ENCODE measurements at regions not wholly inside any gene's neighbourhood (a gene's known extent, or its start where the extent isn't known, plus 50 kb on each side); places are given as distances from the start of the nearest gene placed in this dataset.

DNA sequence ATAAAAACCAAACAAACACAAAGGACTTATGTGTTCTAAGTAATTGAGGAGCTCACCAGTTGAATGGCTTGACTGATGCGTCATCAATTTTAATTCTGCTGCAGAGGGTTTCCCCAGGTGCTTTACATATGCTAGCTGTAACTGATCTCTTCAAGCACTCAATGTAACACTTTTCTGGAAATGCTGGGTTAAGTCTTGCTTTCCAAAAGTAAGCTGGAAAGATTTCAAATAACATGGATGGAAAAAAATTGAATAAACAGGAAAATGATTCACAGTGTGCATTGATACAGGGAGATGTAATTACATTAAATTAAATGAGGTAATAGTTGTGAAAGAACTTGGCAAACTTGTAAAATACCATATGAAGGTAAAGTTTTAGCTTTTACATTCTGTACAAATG lies 186.7 kb upstream of the WDFY3 start:
- no peak overlapping the region for H3K4me3 ChIP-seq (ENCODE audit: low read depth, low read length)
- no peaks in the 10 kb centered on the region for H3K36me3 ChIP-seq
- TF ChIP-seq, protein P1, sequence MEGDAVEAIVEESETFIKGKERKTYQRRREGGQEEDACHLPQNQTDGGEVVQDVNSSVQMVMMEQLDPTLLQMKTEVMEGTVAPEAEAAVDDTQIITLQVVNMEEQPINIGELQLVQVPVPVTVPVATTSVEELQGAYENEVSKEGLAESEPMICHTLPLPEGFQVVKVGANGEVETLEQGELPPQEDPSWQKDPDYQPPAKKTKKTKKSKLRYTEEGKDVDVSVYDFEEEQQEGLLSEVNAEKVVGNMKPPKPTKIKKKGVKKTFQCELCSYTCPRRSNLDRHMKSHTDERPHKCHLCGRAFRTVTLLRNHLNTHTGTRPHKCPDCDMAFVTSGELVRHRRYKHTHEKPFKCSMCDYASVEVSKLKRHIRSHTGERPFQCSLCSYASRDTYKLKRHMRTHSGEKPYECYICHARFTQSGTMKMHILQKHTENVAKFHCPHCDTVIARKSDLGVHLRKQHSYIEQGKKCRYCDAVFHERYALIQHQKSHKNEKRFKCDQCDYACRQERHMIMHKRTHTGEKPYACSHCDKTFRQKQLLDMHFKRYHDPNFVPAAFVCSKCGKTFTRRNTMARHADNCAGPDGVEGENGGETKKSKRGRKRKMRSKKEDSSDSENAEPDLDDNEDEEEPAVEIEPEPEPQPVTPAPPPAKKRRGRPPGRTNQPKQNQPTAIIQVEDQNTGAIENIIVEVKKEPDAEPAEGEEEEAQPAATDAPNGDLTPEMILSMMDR (IDR thresholded peaks at IDR 0.05; ENCODE audit: low read depth, low read length) = no peak
- no peak for DNase-seq
- no peaks in the 10 kb centered on the region for H3K27me3 ChIP-seq (ENCODE audit: insufficient read depth, low read depth, severe bottlenecking)
- no peaks in the 10 kb centered on the region for H3K9me3 ChIP-seq (ENCODE audit: severe bottlenecking)
- H3K27ac ChIP-seq = no peak overlapping the region

DNA sequence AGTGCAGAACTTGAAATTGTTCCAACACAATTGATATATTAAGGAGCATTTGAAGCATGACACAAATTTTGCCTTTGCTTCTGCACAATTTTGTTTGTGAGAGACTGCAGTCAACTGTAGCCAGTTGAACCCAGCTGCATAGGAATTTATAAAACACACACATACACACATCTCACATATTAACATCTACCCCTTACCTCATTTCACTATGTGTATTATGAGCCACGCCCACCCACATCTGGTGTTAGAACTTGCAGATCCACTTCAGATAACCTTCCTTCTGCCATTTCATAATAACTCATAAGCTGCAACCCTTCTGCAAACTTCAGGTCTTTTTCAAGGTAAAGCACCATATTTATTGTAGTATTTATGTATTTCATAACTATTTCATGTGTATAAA lies 188.1 kb upstream of the WDFY3 start:
- Histone ChIP-seq H3K9me3 (ENCODE audit: severe bottlenecking) (no peaks in the 10 kb centered on the region), H3K36me3 (no peaks in the 10 kb centered on the region), H3K27ac (no peak overlapping the region), H3K4me3 (ENCODE audit: low read depth, low read length) (no peak overlapping the region), H3K27me3 (ENCODE audit: insufficient read depth, low read depth, severe bottlenecking) (no peaks in the 10 kb centered on the region)
- TF ChIP-seq, protein P1 (IDR thresholded peaks at IDR 0.05; ENCODE audit: low read depth, low read length) = no peak
- DNase-seq = no peak

DNA sequence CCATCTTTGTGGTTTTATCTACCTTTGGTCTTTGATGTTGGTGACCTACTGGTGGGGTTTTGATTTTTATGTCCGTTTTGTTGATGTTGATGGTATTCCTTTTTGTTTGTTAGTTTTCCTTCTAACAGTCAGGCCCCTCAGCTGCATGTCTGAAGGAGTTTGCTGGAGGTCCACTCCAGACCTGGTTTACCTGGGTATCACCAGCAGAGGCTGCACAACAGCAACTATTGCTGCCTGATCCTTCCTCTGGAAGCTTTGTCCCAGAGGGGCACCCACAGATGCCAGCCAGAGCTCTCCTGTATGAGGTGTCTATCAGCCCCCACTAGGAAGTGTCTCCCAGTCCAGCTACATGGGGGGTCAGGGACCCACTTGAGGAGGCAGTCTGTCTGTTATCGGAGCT lies 199.3 kb upstream of the WDFY3 start:
- Histone ChIP-seq H3K9me3 (ENCODE audit: severe bottlenecking) (no peaks in the 10 kb centered on the region), H3K4me3 (ENCODE audit: low read depth, low read length) (no peak overlapping the region), H3K36me3 (no peaks in the 10 kb centered on the region), H3K27me3 (ENCODE audit: insufficient read depth, low read depth, severe bottlenecking) (no peaks in the 10 kb centered on the region), H3K27ac (no peak overlapping the region)
- DNase-seq = no peak
- TF ChIP-seq, protein P1 (IDR thresholded peaks at IDR 0.05; ENCODE audit: low read depth, low read length) = peak; percentile 9; the same call in 1 of the 2 replicates

DNA sequence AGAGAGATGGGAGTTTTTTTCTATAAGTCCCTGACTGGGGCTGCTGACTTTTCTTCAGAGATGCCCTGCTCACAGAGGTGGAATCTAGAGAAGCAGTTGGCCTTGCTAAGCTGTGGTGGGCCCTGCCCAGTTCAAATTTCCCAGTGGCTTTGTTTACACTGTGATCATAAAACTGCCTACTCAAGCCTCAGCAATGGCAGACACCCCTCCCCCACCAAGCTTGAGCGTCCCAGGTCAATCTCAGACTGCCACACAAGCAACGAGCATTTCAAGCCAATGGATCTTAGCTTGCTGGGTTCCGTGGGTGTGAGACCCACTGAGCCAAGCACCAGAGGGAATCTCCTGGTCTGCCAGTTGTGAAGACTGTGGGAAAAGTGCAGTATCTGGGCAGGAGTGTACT lies 199.8 kb upstream of the WDFY3 start:
- Histone ChIP-seq H3K27ac (no peak overlapping the region), H3K9me3 (ENCODE audit: severe bottlenecking) (no peaks in the 10 kb centered on the region), H3K27me3 (ENCODE audit: insufficient read depth, low read depth, severe bottlenecking) (no peaks in the 10 kb centered on the region), H3K4me3 (ENCODE audit: low read depth, low read length) (no peak overlapping the region), H3K36me3 (no peaks in the 10 kb centered on the region)
- TF ChIP-seq, protein P1 (IDR thresholded peaks at IDR 0.05; ENCODE audit: low read depth, low read length) = no peak
- DNase-seq = no peak

DNA sequence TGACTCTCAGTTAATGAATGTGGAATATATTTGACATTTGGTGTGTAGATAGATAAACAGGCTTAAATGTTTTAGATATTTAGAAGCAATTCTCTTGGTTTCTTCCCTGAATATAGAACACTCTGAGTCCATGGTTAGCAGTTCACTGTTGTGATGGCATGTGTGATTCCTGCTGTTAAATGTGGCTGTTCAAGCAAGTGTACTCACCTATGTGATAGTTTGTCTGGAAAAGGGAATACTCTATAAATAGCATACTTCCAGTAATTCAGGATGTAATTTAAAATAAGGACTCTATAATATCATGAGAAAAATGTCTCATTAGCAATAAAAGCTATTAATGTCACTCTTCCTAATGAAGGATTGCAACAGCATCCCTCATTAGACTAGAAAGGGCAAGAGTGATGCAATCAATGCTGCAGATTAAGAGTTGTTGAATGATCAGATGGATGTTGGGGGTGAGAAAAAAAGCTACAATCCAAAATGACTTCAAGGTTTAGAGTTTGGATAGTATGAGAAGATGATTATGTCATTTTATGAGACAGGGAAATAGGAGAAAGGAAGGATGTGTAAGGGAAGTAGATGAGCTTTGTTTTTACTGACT lies 201.8 kb upstream of the WDFY3 start:
- no peaks in the 10 kb centered on the region for H3K36me3 ChIP-seq
- no peaks in the 10 kb centered on the region for H3K27me3 ChIP-seq (ENCODE audit: insufficient read depth, low read depth, severe bottlenecking)
- TF ChIP-seq, protein P1 (IDR thresholded peaks at IDR 0.05; ENCODE audit: low read depth, low read length) = no peak

DNA sequence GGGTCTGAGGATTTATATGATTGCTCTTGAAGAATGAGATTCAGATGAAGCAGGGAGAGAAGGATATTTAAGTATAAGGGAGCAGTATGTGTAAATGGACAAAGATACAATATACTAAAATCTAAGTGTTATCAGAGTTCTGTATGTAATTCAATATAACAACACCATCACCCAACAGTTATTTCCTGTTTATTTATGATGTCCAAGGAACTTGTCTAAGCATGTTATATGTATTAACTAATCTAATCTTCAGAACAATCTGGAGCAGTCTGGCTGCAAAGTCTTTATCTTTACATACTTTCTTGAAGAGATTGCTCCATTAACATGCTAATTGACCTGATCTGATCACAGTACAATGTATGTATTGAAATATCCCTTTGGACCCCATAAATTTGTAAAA lies 203.8 kb upstream of the WDFY3 start:
- Histone ChIP-seq H3K9me3 (ENCODE audit: severe bottlenecking) (no peaks in the 10 kb centered on the region), H3K27me3 (ENCODE audit: insufficient read depth, low read depth, severe bottlenecking) (no peaks in the 10 kb centered on the region), H3K4me3 (ENCODE audit: low read depth, low read length) (no peak overlapping the region), H3K27ac (no peak overlapping the region), H3K36me3 (no peaks in the 10 kb centered on the region)
- TF ChIP-seq, protein P1 (IDR thresholded peaks at IDR 0.05; ENCODE audit: low read depth, low read length) = no peak
- no peak for DNase-seq

More for the DNA sequence above, 201.8 kb upstream of the WDFY3 start:
- DNase-seq = no peak
- no peak overlapping the region for H3K27ac ChIP-seq
- H3K9me3 ChIP-seq (ENCODE audit: severe bottlenecking) = no peaks in the 10 kb centered on the region
- no peak overlapping the region for H3K4me3 ChIP-seq (ENCODE audit: low read depth, low read length)

Data from WERI-Rb-1 (cell line).